MM.1S (cell line): ENCODE measurements at regions not wholly inside any gene's neighbourhood (a gene's known extent, or its start where the extent isn't known, plus 50 kb on each side); places are given as distances from the start of the nearest gene placed in this dataset.

Experiments used
- CTCF ChIP-seq: fragments of 300-600 bp; sonication (generic); IDR thresholded peaks from 2 replicates; pipeline ENCODE4 v1.5.1; 2016; ENCODE audit warnings: antibody characterized with exemption, low read length, mixed read lengths
- EZH2 ChIP-seq: fragments of 300-600 bp; sonication (generic); optimal IDR thresholded peaks from 2 replicates; pipeline ENCODE3; 2017; ENCODE audit warnings: low read depth, mild to moderate bottlenecking, antibody characterized with exemption, low read length, mixed read lengths
- EZH2phosphoT487 ChIP-seq: fragments of 300-600 bp; sonication (generic); IDR thresholded peaks from 2 replicates; pipeline ENCODE4 v1.6.1; 2018; ENCODE audit warnings: antibody characterized with exemption, low read length

GRCh38 chr15:38021259-38021658, 86.8 kb downstream of the TMCO5A start:
- TF ChIP-seq CTCF (no peak), EZH2 (no peak), EZH2phosphoT487 (no peak)
